GM19468 (cell line): ENCODE measurements at regions not wholly inside any gene's neighbourhood (a gene's known extent, or its start where the extent isn't known, plus 50 kb on each side); places are given as distances from the start of the nearest gene placed in this dataset.
A peak's percentile ranks its signal among the peaks of the same experiment; 100 is the strongest.
"Not testable (repeated sequence)": the region's sequence is repeated elsewhere in the genome, so short reads cannot be mapped to it uniquely, and the experiment has no call there.

ENCODE experiments used
- ATAC-seq: cut with Tn5 transposase; IDR thresholded peaks from one replicate; pipeline ENCODE4 v1.9.1; 2021; ENCODE audit warnings: mild to moderate bottlenecking, moderate library complexity, moderate number of reproducible peaks; ENCODE audit not compliant: unreplicated experiment; ENCODE audit errors: extremely low read depth

DNA sequence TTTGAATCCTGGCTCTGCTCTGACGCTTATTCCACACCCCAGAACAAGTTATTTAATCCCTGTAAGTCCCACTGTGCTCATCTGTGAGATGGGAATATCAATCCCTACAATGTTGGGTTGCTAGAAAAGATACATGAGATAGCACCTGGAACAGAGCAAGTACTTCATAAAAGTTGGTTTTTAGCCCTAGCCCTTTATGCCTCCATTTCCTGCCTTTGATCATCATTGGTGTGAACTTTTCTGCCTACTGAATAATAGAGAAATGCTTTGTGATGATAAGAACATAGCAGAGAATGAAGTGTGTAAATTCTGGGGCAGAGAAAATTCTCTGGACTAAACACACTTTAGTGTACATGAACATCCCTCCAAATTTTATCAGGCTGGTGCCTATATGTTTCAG lies 90.3 kb upstream of the RANBP6 start:
- ATAC-seq, result no peak

GRCh38 chr9:6104406-6104805 lies 89.0 kb upstream of the RANBP6 start:
- ATAC-seq, result not testable (repeated sequence)

GRCh38 chr9:6103911-6104310 lies 88.5 kb upstream of the RANBP6 start:
- ATAC-seq, result not testable (repeated sequence)

- not testable (repeated sequence) for ATAC-seq
Observed at GRCh38 chr9:6102336-6102987, 87.0 kb upstream of the RANBP6 start.

DNA sequence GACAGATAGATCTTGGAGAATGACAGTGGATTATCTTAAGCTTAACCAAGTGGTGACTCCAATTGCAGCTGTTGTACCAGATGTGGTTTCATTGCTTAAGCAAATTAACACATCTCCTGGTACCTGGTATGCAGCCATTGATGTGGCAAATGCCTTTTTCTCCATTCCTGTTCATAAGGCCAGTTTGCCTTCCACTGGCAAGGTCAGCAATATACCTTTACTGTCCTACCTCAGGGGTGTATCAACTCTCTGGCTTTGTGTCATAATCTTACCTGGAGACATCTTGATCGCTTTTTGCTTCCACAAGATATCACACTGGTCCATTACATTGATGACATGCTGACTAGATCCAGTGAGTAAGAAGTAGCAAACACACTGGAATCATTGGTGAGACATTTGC lies 86.3 kb upstream of the RANBP6 start:
- not testable (repeated sequence) for ATAC-seq

DNA sequence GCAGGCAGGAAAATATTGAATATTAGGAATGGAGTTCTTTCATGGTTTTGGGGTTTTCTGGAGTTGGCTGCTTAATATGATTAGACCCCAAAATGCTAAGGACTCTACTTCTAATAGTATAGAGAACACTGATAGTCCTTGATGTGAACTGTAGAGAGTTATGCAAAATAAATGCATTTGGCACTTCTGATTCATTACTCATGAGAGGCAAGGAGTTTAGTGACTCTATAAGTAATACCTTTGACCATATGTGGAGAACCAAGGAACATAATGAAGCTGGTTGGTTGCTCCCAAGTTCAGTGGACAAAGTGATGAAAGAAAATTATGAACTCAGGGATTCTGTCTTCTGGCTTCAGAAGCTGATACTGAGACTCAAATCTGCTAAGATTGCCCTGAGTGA lies 83.9 kb upstream of the RANBP6 start:
- not testable (repeated sequence) for ATAC-seq

DNA sequence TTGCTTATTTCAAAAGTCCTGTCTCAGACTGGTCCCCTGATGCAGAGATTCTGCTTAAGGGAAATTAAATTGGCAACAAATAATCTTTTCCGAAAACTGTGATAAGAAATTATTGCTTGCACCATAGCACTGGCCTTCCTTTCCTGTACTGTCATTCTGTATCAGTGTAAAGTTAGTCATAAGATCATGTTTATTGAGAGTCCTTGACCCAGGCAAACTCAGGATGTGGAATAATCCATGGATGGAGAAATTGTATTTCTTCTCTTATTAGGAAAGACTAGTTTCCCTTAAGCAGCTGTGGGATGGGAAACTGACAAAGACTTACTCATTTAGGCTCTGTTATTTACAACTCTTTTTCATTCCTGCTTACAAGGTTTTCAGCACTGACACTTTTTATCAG lies 83.0 kb upstream of the RANBP6 start:
- ATAC-seq, result no peak

DNA sequence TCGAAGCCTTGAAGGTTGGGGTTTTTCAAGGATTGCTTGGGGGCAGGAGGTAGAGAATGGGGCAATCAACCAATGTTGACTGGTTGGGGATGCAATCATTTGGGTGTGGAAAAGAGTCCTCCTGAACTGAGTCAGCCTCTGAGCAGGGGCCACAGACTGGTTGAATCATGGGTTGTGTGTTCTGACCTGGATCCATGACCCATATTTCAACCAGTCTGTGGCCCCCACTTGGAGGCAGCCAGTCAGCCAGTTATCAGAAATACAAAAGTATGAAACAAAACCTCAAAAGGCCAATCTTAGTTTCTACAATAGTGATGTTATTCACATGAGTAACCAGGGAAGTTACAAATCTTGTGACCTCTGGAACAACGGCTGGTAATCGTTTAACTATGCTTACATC lies 81.4 kb upstream of the RANBP6 start:
- no peak for ATAC-seq

- ATAC-seq, result no peak
Observed at GRCh38 chr9:6090277-6091210, 75.1 kb upstream of the RANBP6 start.

DNA sequence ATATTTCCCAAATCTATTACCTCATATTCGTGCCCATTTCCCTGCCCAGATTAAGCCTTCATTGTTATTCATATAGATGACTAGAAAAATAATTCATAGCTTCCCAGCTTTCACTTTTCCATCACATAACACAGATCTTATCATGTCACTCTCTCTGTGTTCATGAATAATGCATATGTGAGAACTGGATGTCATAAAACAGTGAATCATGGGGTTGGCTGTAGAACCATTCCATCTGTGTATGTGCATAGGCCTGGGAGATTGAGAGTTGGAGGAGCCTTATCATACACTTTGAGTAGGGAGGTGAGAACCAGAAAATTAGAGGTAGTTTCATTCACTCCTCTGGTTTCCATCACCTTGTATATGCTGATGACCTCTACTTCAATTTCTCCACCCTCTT lies 73.9 kb upstream of the RANBP6 start:
- ATAC-seq, result no peak

DNA sequence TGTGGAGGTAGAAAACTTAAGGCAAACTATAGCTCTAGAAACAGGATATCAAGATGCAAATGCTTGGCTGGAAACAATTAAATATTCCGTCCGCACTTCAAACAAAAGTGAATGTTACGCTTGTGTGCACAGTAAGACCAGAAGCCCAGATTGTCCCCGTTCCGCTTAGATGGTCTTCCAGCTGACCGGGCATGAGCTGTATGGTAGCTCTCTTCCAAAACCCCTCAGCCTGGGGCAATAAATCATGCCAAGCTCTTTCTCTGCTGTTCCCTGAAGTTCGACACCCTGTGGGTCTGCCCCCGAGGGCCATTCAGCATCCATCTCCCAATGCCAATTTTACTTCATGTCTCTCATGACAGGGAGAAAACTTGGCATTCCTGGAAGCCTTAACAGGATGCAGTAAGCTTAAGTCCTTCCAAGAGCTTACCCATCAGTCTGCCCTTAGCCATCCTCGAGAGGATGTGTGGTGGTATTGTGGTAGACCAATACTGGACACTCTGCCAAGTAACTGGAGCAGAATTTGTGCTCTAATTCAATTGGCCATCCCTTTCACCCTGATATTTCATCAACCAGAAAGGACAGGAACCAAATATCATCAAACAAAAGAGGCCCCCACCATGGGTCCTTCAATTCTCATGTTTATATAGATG lies 70.7 kb upstream of the RANBP6 start:
- ATAC-seq, result no peak

DNA sequence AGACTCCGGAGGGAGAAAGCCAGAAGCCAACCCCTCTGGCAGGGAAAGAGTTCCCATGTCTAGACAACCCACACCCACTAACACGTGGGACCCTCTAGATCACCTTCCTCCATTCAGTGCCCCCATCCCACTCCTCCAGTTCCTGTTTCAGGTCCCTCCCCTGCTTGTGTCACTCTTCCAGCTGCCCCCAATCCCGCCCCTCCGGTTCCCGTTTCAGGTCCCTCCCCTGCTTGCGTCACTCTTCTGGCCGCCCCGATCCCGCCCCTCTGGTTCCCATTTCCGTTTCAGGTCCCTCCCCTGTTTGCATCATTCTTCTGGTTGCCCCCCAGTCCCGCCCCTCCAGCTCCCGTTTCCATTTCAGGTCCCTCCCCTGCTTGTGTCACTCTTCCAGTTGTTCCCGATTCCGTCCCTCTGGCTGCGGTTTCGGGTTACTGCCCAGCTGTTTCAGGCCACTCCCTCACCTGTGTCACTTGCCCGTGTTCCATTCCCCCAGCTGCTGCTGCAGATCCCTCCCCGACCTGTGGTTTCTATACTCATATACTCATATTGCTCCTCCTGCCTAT lies 64.8 kb upstream of the RANBP6 start:
- ATAC-seq, result peak; percentile 75

DNA sequence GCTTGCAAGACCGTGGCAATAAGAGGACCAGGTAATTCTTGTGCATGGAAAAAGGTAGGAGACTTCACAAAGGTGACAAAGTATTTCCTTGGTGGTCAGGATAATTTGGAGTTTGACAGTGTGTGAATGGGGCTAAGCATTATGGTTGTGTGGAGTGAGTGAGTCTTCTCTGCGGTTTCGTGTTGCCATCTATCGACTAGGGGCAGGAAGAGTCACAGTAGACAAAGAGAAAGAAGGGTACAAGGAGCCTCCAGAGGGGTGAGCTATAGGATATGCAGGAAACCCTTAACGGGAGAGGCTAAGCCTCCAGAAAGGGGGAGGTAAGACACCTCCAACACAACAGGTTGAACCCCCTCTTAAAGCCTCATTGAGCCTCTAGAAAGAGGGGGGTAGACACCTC lies 64.0 kb upstream of the RANBP6 start:
- no peak for ATAC-seq

GRCh38 chr9:6078382-6079105 lies 63.1 kb upstream of the RANBP6 start:
- ATAC-seq, result no peak

DNA sequence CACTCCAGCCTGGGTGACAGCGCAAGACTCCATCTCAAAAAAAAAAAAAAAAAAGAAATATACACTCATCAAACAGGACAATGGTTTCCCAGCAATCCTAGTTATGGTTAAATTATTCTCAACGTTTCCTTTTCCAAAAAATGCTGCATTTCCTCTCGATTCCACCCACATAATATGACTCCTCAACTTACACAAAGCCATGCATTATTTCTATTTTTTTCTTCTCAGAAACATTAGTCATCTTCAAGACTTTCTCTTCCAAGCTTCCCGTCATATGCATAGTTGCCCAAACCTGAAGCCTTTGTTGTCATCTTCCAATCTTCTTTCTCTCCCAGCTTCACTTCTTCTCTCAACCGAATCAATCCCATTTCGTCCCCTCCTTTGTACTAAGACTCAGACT lies 61.4 kb upstream of the RANBP6 start:
- no peak for ATAC-seq

DNA sequence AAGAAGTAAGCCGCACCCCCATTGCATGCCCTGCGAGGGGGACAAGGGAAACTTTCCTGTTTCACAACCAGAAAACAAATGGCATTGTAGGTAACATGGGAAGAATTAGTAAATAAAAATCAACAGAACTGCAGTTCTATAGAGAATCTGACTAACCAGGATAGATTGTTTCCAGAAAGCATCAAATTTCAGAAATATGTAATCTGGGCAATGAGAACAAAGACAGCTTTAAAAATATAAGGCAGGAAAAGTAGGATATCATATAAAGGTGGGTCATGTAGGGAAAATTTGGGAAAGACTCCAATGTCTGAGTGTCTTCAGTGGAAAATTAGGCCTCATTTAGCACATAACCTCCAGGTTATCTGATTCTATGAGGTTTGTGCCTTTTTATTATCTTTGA lies 58.3 kb upstream of the RANBP6 start:
- ATAC-seq, result no peak

DNA sequence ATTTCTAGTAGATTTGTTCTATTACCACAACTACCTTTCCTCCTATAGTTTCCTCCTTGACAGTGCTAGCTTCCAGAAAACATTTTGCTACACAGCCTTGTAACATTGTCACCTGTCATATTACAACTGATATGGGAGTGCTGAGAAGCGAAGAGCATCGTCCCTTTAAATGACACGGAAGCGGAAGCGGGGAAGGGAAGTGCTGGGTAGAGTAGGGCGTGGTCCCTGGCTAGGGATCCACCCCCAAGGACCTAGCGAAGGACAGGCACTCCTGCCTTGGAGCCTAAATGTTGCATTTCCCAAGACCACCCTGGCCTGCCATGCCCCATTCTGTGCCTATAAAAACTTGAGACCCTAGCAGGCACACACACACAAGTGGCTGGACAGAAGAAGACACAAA lies 57.4 kb upstream of the RANBP6 start:
- no peak for ATAC-seq

DNA sequence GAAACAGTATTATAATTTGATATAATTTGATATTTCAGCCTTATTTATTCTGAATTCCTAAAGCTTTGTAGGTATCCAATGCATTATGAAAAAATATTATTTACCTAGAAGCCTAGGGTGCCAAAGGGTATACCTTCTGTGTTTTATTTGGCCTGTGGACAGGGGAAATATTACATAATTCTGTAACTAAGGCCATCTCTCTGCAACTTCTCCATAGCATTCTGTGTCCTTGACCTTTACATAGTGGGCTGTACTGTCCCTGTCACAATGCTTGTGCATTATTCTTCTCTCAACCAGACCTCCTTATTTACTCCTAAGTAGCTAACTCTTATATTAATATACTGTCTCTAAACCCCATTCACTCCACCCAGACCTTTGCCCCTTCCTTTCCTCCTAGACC lies 57.0 kb upstream of the RANBP6 start:
- ATAC-seq, result no peak

DNA sequence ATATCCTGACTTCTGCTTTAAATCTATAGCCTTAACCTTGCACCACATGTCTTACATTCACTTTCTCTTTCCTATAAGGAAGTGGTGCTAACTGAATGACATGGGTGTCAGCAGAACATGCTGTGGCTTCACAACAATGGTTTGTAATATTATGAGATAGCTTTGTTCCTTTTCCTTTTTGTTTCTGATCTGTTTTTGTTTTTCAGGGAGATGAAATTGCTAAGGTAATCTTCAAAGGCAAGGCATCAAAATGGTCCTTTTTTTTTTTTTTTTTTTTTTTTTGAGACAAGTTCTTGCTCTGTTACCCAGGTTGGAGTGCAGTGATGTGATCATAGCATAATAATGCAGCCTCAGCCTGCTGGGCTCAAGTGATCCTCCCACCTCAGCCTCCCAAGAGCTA lies 53.6 kb upstream of the RANBP6 start:
- peak; percentile 90 for ATAC-seq

DNA sequence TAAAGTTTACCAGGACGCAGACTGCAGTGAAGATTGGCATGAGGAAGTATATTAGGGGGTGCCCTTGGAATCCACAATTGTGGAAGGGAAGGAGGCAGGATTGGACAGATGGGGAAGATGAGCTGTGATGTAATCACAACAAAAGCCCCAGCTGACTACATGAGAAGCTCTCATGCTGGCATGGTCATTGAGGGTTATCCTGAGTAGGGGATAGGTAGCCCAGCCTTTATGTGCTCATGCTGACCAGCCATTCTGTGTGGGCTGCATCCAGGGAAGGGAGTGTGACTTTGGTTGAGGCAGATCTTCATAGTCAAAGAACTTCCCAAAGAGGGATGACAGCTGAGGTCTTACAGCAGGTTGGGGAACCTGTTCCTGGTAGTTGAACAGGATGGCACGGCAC lies 52.0 kb upstream of the RANBP6 start:
- no peak for ATAC-seq
